ENCODE measurements at regions not wholly inside any gene's neighbourhood (a gene's known extent, or its start where the extent isn't known, plus 50 kb on each side); places are given as distances from the start of the nearest gene placed in this dataset.
A peak's percentile ranks its signal among the peaks of the same experiment; 100 is the strongest.

- Histone ChIP-seq H3K4me3 (replicated peaks; ENCODE audit: insufficient read depth, low read length) (no peak overlapping the region), H3K27ac (replicated peaks) (no peak overlapping the region), H3K27me3 (ENCODE audit: insufficient read depth, poor library complexity, severe bottlenecking) (peaks cover 3% of the 10 kb centered on the region)
- no peak for DNase-seq (ENCODE audit: low read depth in 1 of 2, low spot score in 1 of 2)
- TF ChIP-seq SPI1 (IDR thresholded peaks at IDR 0.05; ENCODE audit: borderline replicate concordance, low read depth) (peak; percentile 71), GABPA (IDR thresholded peaks at IDR 0.05; ENCODE audit: low read depth) (no peak), POLR2AphosphoS5 (IDR thresholded peaks at IDR 0.05; ENCODE audit: low read depth) (no peak)
Observed at GRCh38 chr2:151157000-151157735, 104.5 kb downstream of the RBM43 start.

- no peak for TF ChIP-seq GABPA (IDR thresholded peaks at IDR 0.05; ENCODE audit: low read depth)
- TF ChIP-seq SPI1 (IDR thresholded peaks at IDR 0.05; ENCODE audit: borderline replicate concordance, low read depth) = no peak
- TF ChIP-seq CTCF (IDR thresholded peaks at IDR 0.05; ENCODE audit: insufficient read depth, low read length) = no peak
- no peak for TF ChIP-seq POLR2AphosphoS5 (IDR thresholded peaks at IDR 0.05; ENCODE audit: low read depth)
- TF ChIP-seq, protein P1, sequence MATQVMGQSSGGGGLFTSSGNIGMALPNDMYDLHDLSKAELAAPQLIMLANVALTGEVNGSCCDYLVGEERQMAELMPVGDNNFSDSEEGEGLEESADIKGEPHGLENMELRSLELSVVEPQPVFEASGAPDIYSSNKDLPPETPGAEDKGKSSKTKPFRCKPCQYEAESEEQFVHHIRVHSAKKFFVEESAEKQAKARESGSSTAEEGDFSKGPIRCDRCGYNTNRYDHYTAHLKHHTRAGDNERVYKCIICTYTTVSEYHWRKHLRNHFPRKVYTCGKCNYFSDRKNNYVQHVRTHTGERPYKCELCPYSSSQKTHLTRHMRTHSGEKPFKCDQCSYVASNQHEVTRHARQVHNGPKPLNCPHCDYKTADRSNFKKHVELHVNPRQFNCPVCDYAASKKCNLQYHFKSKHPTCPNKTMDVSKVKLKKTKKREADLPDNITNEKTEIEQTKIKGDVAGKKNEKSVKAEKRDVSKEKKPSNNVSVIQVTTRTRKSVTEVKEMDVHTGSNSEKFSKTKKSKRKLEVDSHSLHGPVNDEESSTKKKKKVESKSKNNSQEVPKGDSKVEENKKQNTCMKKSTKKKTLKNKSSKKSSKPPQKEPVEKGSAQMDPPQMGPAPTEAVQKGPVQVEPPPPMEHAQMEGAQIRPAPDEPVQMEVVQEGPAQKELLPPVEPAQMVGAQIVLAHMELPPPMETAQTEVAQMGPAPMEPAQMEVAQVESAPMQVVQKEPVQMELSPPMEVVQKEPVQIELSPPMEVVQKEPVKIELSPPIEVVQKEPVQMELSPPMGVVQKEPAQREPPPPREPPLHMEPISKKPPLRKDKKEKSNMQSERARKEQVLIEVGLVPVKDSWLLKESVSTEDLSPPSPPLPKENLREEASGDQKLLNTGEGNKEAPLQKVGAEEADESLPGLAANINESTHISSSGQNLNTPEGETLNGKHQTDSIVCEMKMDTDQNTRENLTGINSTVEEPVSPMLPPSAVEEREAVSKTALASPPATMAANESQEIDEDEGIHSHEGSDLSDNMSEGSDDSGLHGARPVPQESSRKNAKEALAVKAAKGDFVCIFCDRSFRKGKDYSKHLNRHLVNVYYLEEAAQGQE (IDR thresholded peaks at IDR 0.05; ENCODE audit: insufficient replicate concordance, low read depth) = no peak
- DNase-seq (ENCODE audit: low read depth in 1 of 2, low spot score in 1 of 2) = no peak
- Histone ChIP-seq H3K27me3 (ENCODE audit: insufficient read depth, poor library complexity, severe bottlenecking) (peaks cover 3% of the 10 kb centered on the region), H3K4me3 (replicated peaks; ENCODE audit: insufficient read depth, low read length) (no peak overlapping the region), H3K27ac (replicated peaks) (no peak overlapping the region)
Observed at GRCh38 chr2:151156431-151156830, 105.2 kb downstream of the RBM43 start.

DNA sequence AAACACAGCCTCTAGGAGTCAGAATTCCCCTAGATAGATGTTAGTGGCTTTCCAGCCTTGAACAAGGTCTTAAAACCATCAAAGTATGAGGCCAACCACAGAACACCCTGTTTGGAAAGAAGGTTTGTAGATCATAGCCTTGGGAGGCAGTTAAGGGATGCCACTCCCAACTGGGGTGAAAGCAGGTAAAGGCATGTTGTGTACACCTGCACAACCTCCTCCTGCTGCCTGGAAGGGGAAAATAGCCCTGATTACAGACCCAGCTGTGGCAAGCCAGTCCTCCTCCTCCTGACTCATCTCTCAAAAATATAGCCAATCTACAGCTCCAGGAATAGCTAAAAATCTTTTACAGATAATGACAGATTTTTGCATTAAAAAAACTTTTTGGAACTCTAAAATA, 108.1 kb downstream of the RBM43 start:
- Histone ChIP-seq H3K27me3 (ENCODE audit: insufficient read depth, poor library complexity, severe bottlenecking) (peaks cover 3% of the 10 kb centered on the region), H3K4me3 (replicated peaks; ENCODE audit: insufficient read depth, low read length) (no peak overlapping the region), H3K27ac (replicated peaks) (no peak overlapping the region)
- no peak for DNase-seq (ENCODE audit: low read depth in 1 of 2, low spot score in 1 of 2)
- TF ChIP-seq POLR2AphosphoS5 (IDR thresholded peaks at IDR 0.05; ENCODE audit: low read depth) (no peak), SPI1 (IDR thresholded peaks at IDR 0.05; ENCODE audit: borderline replicate concordance, low read depth) (no peak), CTCF (IDR thresholded peaks at IDR 0.05; ENCODE audit: insufficient read depth, low read length) (no peak), GABPA (IDR thresholded peaks at IDR 0.05; ENCODE audit: low read depth) (no peak)
- TF ChIP-seq, protein P1 (IDR thresholded peaks at IDR 0.05; ENCODE audit: insufficient replicate concordance, low read depth) = no peak

GRCh38 chr2:151150331-151151320, 111.0 kb downstream of the RBM43 start:
- Histone ChIP-seq H3K27me3 (ENCODE audit: insufficient read depth, poor library complexity, severe bottlenecking) (peaks cover 3% of the 10 kb centered on the region), H3K27ac (replicated peaks) (no peak overlapping the region), H3K4me3 (replicated peaks; ENCODE audit: insufficient read depth, low read length) (no peak overlapping the region)
- TF ChIP-seq SPI1 (IDR thresholded peaks at IDR 0.05; ENCODE audit: borderline replicate concordance, low read depth) (no peak), POLR2AphosphoS5 (IDR thresholded peaks at IDR 0.05; ENCODE audit: low read depth) (no peak), GABPA (IDR thresholded peaks at IDR 0.05; ENCODE audit: low read depth) (no peak), CTCF (IDR thresholded peaks at IDR 0.05; ENCODE audit: insufficient read depth, low read length) (no peak)
- TF ChIP-seq, protein P1 (IDR thresholded peaks at IDR 0.05; ENCODE audit: insufficient replicate concordance, low read depth) = no peak
- no peak for DNase-seq (ENCODE audit: low read depth in 1 of 2, low spot score in 1 of 2)
